Right lobe of liver (tissue), 4 donors: ENCODE measurements at regions not wholly inside any gene's neighbourhood (a gene's known extent, or its start where the extent isn't known, plus 50 kb on each side); places are given as distances from the start of the nearest gene placed in this dataset.

Source experiments
- CTCF ChIP-seq, 4 donors: fragments of 200-600 bp in 3 of 4; fragments of 450-650 bp in 1 of 4; IDR thresholded peaks; one replicate each; pipeline versions ENCODE4 v1.5.1 to v1.8.0; 2016 to 2022; ENCODE audit warnings: antibody characterized with exemption in 4 of 4, mild to moderate bottlenecking in 2 of 4
- POLR2A ChIP-seq: fragments of 450-650 bp; IDR thresholded peaks from one replicate; pipeline ENCODE4 v1.6.1; 2017; ENCODE audit warnings: antibody characterized with exemption, mild to moderate bottlenecking
- donor health status: DM: no; HTN: no; CAD: no.
- donor health status: DM: no; HTN: no; CAD: no.
- donor health status: DM: no; HTN: yes; CAD: no.

GRCh38 chr3:73927203-73927570 lies 302.4 kb upstream of the PDZRN3 start:
- TF ChIP-seq CTCF (IDR thresholded peaks at IDR 0.05) = no peak
- no peak for TF ChIP-seq POLR2A
